SU-DHL-6 (cell line): ENCODE measurements at regions not wholly inside any gene's neighbourhood (a gene's known extent, or its start where the extent isn't known, plus 50 kb on each side); places are given as distances from the start of the nearest gene placed in this dataset.

Experiments used
- H2AFZ ChIP-seq: fragments of 200-600 bp; sonication (generic); 2 replicates; pipeline ENCODE4 v1.6.1; 2014; ENCODE audit warnings: low read depth, mild to moderate bottlenecking, moderate library complexity, mixed read lengths, antibody characterized with exemption, low read length; ENCODE audit not compliant: severe bottlenecking
- H3F3A ChIP-seq: fragments of 200-600 bp; shearing (Covaris generic); 2 replicates; pipeline ENCODE4 v1.6.0; 2016; ENCODE audit warnings: antibody characterized with exemption, mild to moderate bottlenecking; ENCODE audit not compliant: insufficient read depth
- H3K27ac ChIP-seq: fragments of 200-600 bp; sonication (generic); 2 replicates; pipeline ENCODE4 v1.5.1; 2016; ENCODE audit warnings: low read depth, mild to moderate bottlenecking, low read length, moderate library complexity, mixed read lengths
- H3K27me3 ChIP-seq: fragments of 200-600 bp; sonication (generic), shearing (Covaris generic); 2 replicates; pipeline ENCODE4 v1.6.0; 2014; ENCODE audit warnings: mild to moderate bottlenecking, low read length
- H3K36me3 ChIP-seq: fragments of 200-600 bp; sonication (generic); 2 replicates; pipeline ENCODE4 v1.6.1; 2014; ENCODE audit warnings: mild to moderate bottlenecking, low read length, mixed read lengths
- H3K4me2 ChIP-seq: fragments of 300-600, 200-600 bp; shearing (Covaris generic), sonication (generic); 2 replicates; pipeline ENCODE4 v1.6.0; 2014; ENCODE audit warnings: low read length, low read depth, mild to moderate bottlenecking; ENCODE audit not compliant: poor library complexity, severe bottlenecking
- H3K4me3 ChIP-seq: fragments of 200-600 bp; sonication (generic); 2 replicates; pipeline ENCODE4 v1.5.1; 2014; ENCODE audit warnings: antibody characterized with exemption, low read length, mild to moderate bottlenecking, mixed read lengths; ENCODE audit not compliant: insufficient read depth, poor library complexity, severe bottlenecking
- H3K79me2 ChIP-seq: fragments of 200-600 bp; sonication (generic); 2 replicates; pipeline ENCODE4 v1.6.1; 2014; ENCODE audit warnings: mild to moderate bottlenecking, low read length, moderate library complexity; ENCODE audit not compliant: insufficient read depth
- H3K9ac ChIP-seq: fragments of 200-600 bp; sonication (generic); 2 replicates; pipeline ENCODE4 v1.7.0; 2014; ENCODE audit warnings: mild to moderate bottlenecking, low read length
- H3K9me2 ChIP-seq: fragments of 200-600 bp; sonication (generic); replicated peaks from 2 replicates; pipeline ENCODE4 v1.6.1; 2014; ENCODE audit warnings: low read length; ENCODE audit not compliant: insufficient read depth
- H3K9me3 ChIP-seq: fragments of 200-600 bp; sonication (generic); 2 replicates; pipeline ENCODE4 v1.6.1; 2014; ENCODE audit warnings: low read length, mixed read lengths; ENCODE audit not compliant: insufficient read depth
- H4K20me1 ChIP-seq: fragments of 200-600 bp; sonication (generic); 2 replicates; pipeline ENCODE4 v1.6.1; 2014; ENCODE audit warnings: low read depth, mild to moderate bottlenecking, antibody characterized with exemption, low read length, moderate library complexity, mixed read lengths
- CTCF ChIP-seq: fragments of 200-600 bp; sonication (generic); IDR thresholded peaks from one replicate; pipeline ENCODE4 v1.5.1; 2017; ENCODE audit warnings: antibody characterized with exemption, mild to moderate bottlenecking, low read length, moderate library complexity; ENCODE audit not compliant: insufficient read depth, poor library complexity, severe bottlenecking
- EZH2phosphoT487 ChIP-seq: fragments of 200-600 bp; sonication (generic), shearing (Covaris generic); conservative IDR thresholded peaks from 2 replicates; pipeline ENCODE4 v1.6.1; 2018; ENCODE audit warnings: mild to moderate bottlenecking, antibody characterized with exemption, low read length, moderate library complexity, mixed read lengths

- no peak overlapping the region for H3K9ac ChIP-seq
- no peaks in the 10 kb centered on the region for H3F3A ChIP-seq
- H3K79me2 ChIP-seq, result no peaks in the 10 kb centered on the region
- no peaks in the 10 kb centered on the region for H3K36me3 ChIP-seq
- no peaks in the 10 kb centered on the region for H3K9me3 ChIP-seq
- H3K9me2 ChIP-seq, result no peaks in the 10 kb centered on the region
- H3K4me2 ChIP-seq, result no peak overlapping the region
- no peaks in the 10 kb centered on the region for H3K27me3 ChIP-seq
- H3K4me3 ChIP-seq, result no peak overlapping the region
- H2AFZ ChIP-seq, result no peak overlapping the region
- no peaks in the 10 kb centered on the region for H4K20me1 ChIP-seq
- H3K27ac ChIP-seq, result no peak overlapping the region
- TF ChIP-seq EZH2phosphoT487, result no peak
- TF ChIP-seq CTCF, result no peak
Measured at GRCh38 chr11:122213171-122213570, 97.2 kb upstream of the BLID start.

DNA sequence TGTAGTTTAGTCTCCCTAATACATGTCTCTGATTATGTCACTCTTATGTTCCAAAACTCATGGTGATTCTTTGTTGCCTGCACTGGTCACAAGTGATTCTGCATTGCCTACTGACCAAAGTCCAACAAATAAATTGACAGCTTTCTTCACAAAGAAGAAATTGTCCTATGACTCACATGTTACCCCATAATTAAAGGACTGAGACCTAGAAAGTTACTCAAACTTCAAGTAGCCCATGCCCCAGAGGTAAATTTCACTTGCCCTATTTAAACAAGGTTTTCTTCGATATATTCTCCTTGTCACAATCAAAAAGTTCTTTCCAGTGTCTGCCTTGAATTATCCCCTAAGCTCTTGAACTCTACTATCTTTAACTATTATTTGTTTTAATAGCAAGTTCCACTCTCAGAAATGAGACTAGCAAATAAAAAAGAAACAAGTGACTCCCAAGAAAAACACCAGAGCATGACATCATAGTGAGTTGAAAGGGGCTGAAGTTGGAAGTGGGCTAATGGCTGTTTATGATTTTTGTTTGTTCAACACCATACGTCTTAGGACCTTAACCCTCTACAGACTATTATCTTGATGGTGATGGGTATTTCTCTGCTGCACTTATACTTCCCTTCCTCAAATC lies 94.5 kb upstream of the BLID start:
- Histone ChIP-seq H3K36me3 (no peaks in the 10 kb centered on the region), H3K79me2 (no peaks in the 10 kb centered on the region), H4K20me1 (no peaks in the 10 kb centered on the region), H3K27ac (no peak overlapping the region), H2AFZ (no peak overlapping the region), H3K27me3 (no peaks in the 10 kb centered on the region), H3K4me3 (no peak overlapping the region), H3K4me2 (no peak overlapping the region), H3K9me3 (no peaks in the 10 kb centered on the region), H3K9me2 (no peaks in the 10 kb centered on the region), H3K9ac (no peak overlapping the region), H3F3A (no peaks in the 10 kb centered on the region)
- no peak for TF ChIP-seq EZH2phosphoT487
- TF ChIP-seq CTCF, result no peak

DNA sequence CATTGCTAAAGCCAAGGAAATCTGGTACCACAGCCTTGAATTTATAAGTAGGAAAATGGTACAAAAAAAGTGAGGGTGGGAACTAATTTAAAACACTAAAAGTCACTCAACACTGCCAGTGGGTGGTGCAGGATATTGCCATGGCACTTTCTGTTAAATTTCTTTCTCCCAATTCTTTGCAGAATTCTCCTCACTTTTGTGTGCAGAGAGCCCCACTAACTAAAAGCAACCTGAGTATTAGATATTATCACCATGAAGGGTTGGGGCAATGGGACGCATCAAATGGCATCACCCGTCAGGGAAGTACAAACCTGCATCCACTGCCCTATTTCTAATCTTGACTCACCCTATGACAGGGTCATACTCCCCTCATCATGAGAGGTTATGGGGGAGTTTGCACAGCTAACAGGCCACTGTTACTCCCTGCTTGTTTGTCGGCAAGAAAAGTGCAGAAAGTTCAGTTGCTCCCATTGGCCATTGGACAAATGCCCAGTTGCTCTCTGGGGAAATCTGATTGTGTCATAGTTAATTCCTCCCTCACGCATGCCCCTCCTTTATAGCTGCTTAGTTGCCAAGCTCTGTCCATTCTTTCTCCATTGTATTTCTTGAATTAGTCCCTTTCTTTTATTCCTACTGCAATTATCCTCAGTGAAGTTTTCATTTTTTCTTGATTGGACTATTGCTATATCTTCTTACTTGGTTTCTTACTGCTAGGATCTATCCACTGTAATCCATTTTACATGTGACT lies 93.8 kb upstream of the BLID start:
- no peaks in the 10 kb centered on the region for H3K27me3 ChIP-seq
- no peak overlapping the region for H3K27ac ChIP-seq
- no peaks in the 10 kb centered on the region for H4K20me1 ChIP-seq
- H2AFZ ChIP-seq, result no peak overlapping the region
- no peaks in the 10 kb centered on the region for H3K9me2 ChIP-seq
- no peak overlapping the region for H3K9ac ChIP-seq
- H3K4me2 ChIP-seq, result no peak overlapping the region
- no peaks in the 10 kb centered on the region for H3K36me3 ChIP-seq
- H3K79me2 ChIP-seq, result no peaks in the 10 kb centered on the region
- H3K9me3 ChIP-seq, result no peaks in the 10 kb centered on the region
- no peak overlapping the region for H3K4me3 ChIP-seq
- TF ChIP-seq EZH2phosphoT487 (no peak), CTCF (no peak)
- no peaks in the 10 kb centered on the region for H3F3A ChIP-seq
